A549 (cell line): ENCODE measurements at regions not wholly inside any gene's neighbourhood (a gene's known extent, or its start where the extent isn't known, plus 50 kb on each side); places are given as distances from the start of the nearest gene placed in this dataset.
"Not testable (repeated sequence)": the region's sequence is repeated elsewhere in the genome, so short reads cannot be mapped to it uniquely, and the experiment has no call there.

ENCODE experiments used
- ATAC-seq, 2 experiments: fragments of 200-7000 bp in 1 of 2; fragments of >200 bp in 1 of 2; cut with Nextera tagmentation in 1 of 2; cut with Tn5 transposase in 1 of 2; 3 replicates each; pipeline versions ENCODE4 v1.8.0 to v1.9.1; 2018 to 2020; ENCODE audit warnings: mild to moderate bottlenecking in 1 of 2, moderate library complexity in 1 of 2
- CTCF ChIA-PET: fragments of 300-600 bp; sonication (Branson Sonifier 250); formaldehyde crosslinking; extraction: SDS; loops from one replicate; lab custom pipeline; 2021; ENCODE audit warnings: antibody characterized with exemption, inconsistent platforms; lab: Yijun Ruan, JAX
- POLR2A ChIA-PET: fragments of 350-600 bp; formaldehyde crosslinking; extraction: SDS; loops from one replicate; lab custom pipeline; 2021; ENCODE audit warnings: antibody characterized with exemption, inconsistent platforms; lab: Yijun Ruan, JAX
- DNase-seq, 2 experiments: peaks; one replicate each; pipeline versions ENCODE4 v3.0.0 to v3.0.0-alpha.2; 2011 to 2016; ENCODE audit warnings: low read depth in 1 of 2, low spot score in 1 of 2
- FAIRE-seq: peaks from 2 replicates; lab custom pipeline; 2011; peaks lifted over from hg19 to GRCh38; lab: Jason Lieb, UNC
- H3K27ac ChIP-seq, 2 experiments: fragments of >200 bp; sonication (Bioruptor Twin); formaldehyde crosslinking; 3 replicates each; pipeline ENCODE4 v1.5.1; 2016 to 2017
- H3K4me1 ChIP-seq: fragments of >200 bp; sonication (Bioruptor Twin); formaldehyde crosslinking; 3 replicates; pipeline ENCODE4 v1.6.1; 2016
- H3K4me2 ChIP-seq: fragments of >200 bp; sonication (Bioruptor Twin); formaldehyde crosslinking; 3 replicates; pipeline ENCODE4 v1.6.1; 2016
- H3K4me3 ChIP-seq: fragments of >200 bp; sonication (Bioruptor Twin); formaldehyde crosslinking; 3 replicates; pipeline ENCODE4 v1.5.1; 2016
- H3K9me3 ChIP-seq: fragments of >200 bp; sonication (Bioruptor Twin); formaldehyde crosslinking; 3 replicates; pipeline ENCODE4 v1.6.1; 2016
- CBX2 ChIP-seq: fragments of 200-600 bp; sonication (generic); IDR thresholded peaks from 2 replicates; pipeline ENCODE4 v1.6.1; 2016; ENCODE audit warnings: low read depth, mild to moderate bottlenecking, borderline replicate concordance
- CBX8 ChIP-seq: fragments of 200-600 bp; sonication (generic); IDR thresholded peaks from 2 replicates; pipeline ENCODE4 v1.6.1; 2016
- CHD2 ChIP-seq: fragments of 150-350 bp; IDR thresholded peaks from 2 replicates; pipeline ENCODE4 v1.6.1; 2014; ENCODE audit warnings: low read length; ENCODE audit not compliant: partially characterized antibody
- EHF ChIP-seq: fragments of 250-450 bp; sonication (Bioruptor Pico); IDR thresholded peaks from 2 replicates; pipeline ENCODE4 v1.5.0; 2020; ENCODE audit warnings: mild to moderate bottlenecking
- EHMT2 ChIP-seq: fragments of 200-600 bp; sonication (generic); IDR thresholded peaks from 2 replicates; pipeline ENCODE4 v1.6.1; 2016; ENCODE audit warnings: antibody characterized with exemption, low read depth, mild to moderate bottlenecking, moderate library complexity
- ESRRA ChIP-seq: fragments of 150-350 bp; IDR thresholded peaks from 2 replicates; pipeline ENCODE4 v1.6.1; 2014; ENCODE audit warnings: mild to moderate bottlenecking, low read length, borderline replicate concordance
- FOSB ChIP-seq: fragments of 250-450 bp; sonication (Bioruptor Pico); IDR thresholded peaks from 2 replicates; pipeline ENCODE4 v1.5.0; 2020; ENCODE audit warnings: mild to moderate bottlenecking, moderate library complexity
- GATA3 ChIP-seq: IDR thresholded peaks from 2 replicates; pipeline ENCODE4 v1.6.1; 2012; ENCODE audit warnings: borderline replicate concordance
- HOXA7 ChIP-seq: fragments of 250-450 bp; sonication (Bioruptor Pico); IDR thresholded peaks from 2 replicates; pipeline ENCODE4 v1.5.0; 2020; ENCODE audit warnings: mild to moderate bottlenecking, moderate library complexity
- JUNB ChIP-seq: fragments of >200 bp; sonication (Bioruptor Twin); formaldehyde crosslinking; IDR thresholded peaks from 2 replicates; pipeline ENCODE4 v1.6.1; 2016
- NFE2L2 ChIP-seq: fragments of 150-350 bp; conservative IDR thresholded peaks from 2 replicates; pipeline ENCODE4 v1.6.1; 2014; ENCODE audit warnings: low read length
- NPAS2 ChIP-seq: fragments of 250-450 bp; sonication (Bioruptor Pico); IDR thresholded peaks from 2 replicates; pipeline ENCODE4 v1.8.0; 2022; ENCODE audit warnings: mild to moderate bottlenecking, moderate library complexity, borderline replicate concordance
- NR3C1 ChIP-seq: fragments of >200 bp; sonication (Bioruptor Twin); formaldehyde crosslinking; IDR thresholded peaks from 3 replicates; pipeline ENCODE4 v1.6.1; 2017
- POLR2A ChIP-seq: IDR thresholded peaks from 2 replicates; pipeline ENCODE4 v1.6.1; 2012; ENCODE audit warnings: mild to moderate bottlenecking, low read length
- POLR2AphosphoS2 ChIP-seq: conservative IDR thresholded peaks from 2 replicates; pipeline ENCODE4 v1.6.1; 2012; ENCODE audit warnings: low read length, improper control_type of control experiment, inconsistent platforms
- RARB ChIP-seq: fragments of 250-450 bp; sonication (Bioruptor Pico); IDR thresholded peaks from 2 replicates; pipeline ENCODE4 v1.8.0; 2021; ENCODE audit warnings: mild to moderate bottlenecking, moderate library complexity
- RCOR1 ChIP-seq: fragments of 150-350 bp; IDR thresholded peaks from 2 replicates; pipeline ENCODE4 v1.6.1; 2014; ENCODE audit warnings: antibody characterized with exemption, low read length, low read depth
- RNF2 ChIP-seq: fragments of 200-600 bp; sonication (generic); IDR thresholded peaks from 2 replicates; pipeline ENCODE4 v1.6.1; 2016; ENCODE audit warnings: low read depth, mild to moderate bottlenecking, antibody characterized with exemption, moderate library complexity, borderline replicate concordance
- SREBF2 ChIP-seq: fragments of 450-650 bp; IDR thresholded peaks from 2 replicates; pipeline ENCODE4 v1.6.1; 2014; ENCODE audit warnings: mild to moderate bottlenecking, moderate library complexity
- TFCP2L1 ChIP-seq: fragments of 250-450 bp; sonication (Bioruptor Pico); IDR thresholded peaks from 2 replicates; pipeline ENCODE4 v1.5.0; 2021; ENCODE audit warnings: mild to moderate bottlenecking
- TP53 ChIP-seq: fragments of 250-450 bp; sonication (Bioruptor Pico); IDR thresholded peaks from 2 replicates; pipeline ENCODE4 v1.5.0; 2021; ENCODE audit warnings: mild to moderate bottlenecking, moderate library complexity
- ZC3H11A ChIP-seq: fragments of 450-650 bp; IDR thresholded peaks from 2 replicates; pipeline ENCODE4 v1.6.1; 2014; ENCODE audit warnings: antibody characterized with exemption, mild to moderate bottlenecking
- ZNF302 ChIP-seq: fragments of 250-450 bp; sonication (Bioruptor Pico); IDR thresholded peaks from 2 replicates; pipeline ENCODE4 v1.9.0; 2021; ENCODE audit warnings: inconsistent platforms, mild to moderate bottlenecking, moderate library complexity
- WGBS: methylation state at CpG from one replicate; pipeline ENCODE4 v1.1.6; 2017; ENCODE audit errors: missing lambda C conversion rate; 5-methylcytosine and 5-hydroxymethylcytosine counted together
- TF ChIP-seq, protein P1 (sequence below): fragments of >200 bp; sonication (Bioruptor Twin); formaldehyde crosslinking; IDR thresholded peaks from 3 replicates; pipeline ENCODE4 v1.6.1; 2016
- TF ChIP-seq, protein P2 (sequence below): fragments of 250-450 bp; sonication (Bioruptor Pico); IDR thresholded peaks from 2 replicates; pipeline ENCODE4 v1.5.0; 2020; ENCODE audit warnings: low read depth, mild to moderate bottlenecking, moderate library complexity
- TF ChIP-seq, protein P3 (sequence below): fragments of >200 bp; sonication (Bioruptor Twin); formaldehyde crosslinking; IDR thresholded peaks from 2 replicates; pipeline ENCODE4 v1.6.1; 2016
- TF ChIP-seq, protein P4 (sequence below): fragments of 450-650 bp; IDR thresholded peaks from 2 replicates; pipeline ENCODE4 v1.6.1; 2014; ENCODE audit warnings: antibody characterized with exemption

DNA sequence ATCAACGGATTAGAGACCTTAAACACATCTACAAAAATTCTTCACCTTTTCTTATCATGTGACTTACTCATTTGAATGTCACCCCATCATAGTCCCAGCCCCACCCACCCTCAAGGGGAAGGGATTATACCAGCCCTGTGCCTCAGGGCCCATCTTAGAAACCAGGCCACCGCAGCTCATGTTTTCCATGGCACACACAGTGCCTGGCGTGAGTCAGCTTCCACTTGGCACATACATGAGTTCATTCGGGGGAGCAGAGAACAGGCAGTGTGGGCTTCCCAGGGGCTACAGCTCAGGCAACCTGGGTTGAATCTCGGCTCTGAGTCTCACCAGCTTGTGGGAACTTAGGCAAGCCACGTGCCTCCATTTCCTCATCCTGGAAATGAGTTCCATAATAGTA lies 310.6 kb downstream of the NPHP4 start:
- WGBS: 15% methylated on average over 2 of the region's 6 CpGs
- no peaks in the 10 kb centered on the region for H3K4me1 ChIP-seq
- ATAC-seq (no peak), FAIRE-seq (no peak), DNase-seq (no peak)
- ChIA-PET CTCF (interaction anchor here (0.9 to 1.3 kb wide), 2 partner anchors 17 to 34 kb away, joined by 3 read pairs; no protein-coding TSS in a partner anchor), POLR2A (no interaction called here)
- no peak overlapping the region for H3K4me3 ChIP-seq
- H3K4me2 ChIP-seq: no peak overlapping the region
- no peak overlapping the region for H3K27ac ChIP-seq
- TF ChIP-seq TP53 (CRISPR knock-in tag) (no peak), CHD2 (no peak), GATA3 (no peak), EHF (CRISPR knock-in tag) (no peak), RCOR1 (no peak), NPAS2 (CRISPR knock-in tag) (no peak), NR3C1 (no peak), TFCP2L1 (CRISPR knock-in tag) (no peak), POLR2AphosphoS2 (no peak), CBX2 (no peak), POLR2A (no peak)
- TF ChIP-seq, protein P1, sequence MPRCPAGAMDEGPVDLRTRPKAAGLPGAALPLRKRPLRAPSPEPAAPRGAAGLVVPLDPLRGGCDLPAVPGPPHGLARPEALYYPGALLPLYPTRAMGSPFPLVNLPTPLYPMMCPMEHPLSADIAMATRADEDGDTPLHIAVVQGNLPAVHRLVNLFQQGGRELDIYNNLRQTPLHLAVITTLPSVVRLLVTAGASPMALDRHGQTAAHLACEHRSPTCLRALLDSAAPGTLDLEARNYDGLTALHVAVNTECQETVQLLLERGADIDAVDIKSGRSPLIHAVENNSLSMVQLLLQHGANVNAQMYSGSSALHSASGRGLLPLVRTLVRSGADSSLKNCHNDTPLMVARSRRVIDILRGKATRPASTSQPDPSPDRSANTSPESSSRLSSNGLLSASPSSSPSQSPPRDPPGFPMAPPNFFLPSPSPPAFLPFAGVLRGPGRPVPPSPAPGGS: no peak
- TF ChIP-seq, protein P2, sequence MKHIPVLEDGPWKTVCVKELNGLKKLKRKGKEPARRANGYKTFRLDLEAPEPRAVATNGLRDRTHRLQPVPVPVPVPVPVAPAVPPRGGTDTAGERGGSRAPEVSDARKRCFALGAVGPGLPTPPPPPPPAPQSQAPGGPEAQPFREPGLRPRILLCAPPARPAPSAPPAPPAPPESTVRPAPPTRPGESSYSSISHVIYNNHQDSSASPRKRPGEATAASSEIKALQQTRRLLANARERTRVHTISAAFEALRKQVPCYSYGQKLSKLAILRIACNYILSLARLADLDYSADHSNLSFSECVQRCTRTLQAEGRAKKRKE (CRISPR knock-in tag): no peak
- H3K9me3 ChIP-seq: no peaks in the 10 kb centered on the region

DNA sequence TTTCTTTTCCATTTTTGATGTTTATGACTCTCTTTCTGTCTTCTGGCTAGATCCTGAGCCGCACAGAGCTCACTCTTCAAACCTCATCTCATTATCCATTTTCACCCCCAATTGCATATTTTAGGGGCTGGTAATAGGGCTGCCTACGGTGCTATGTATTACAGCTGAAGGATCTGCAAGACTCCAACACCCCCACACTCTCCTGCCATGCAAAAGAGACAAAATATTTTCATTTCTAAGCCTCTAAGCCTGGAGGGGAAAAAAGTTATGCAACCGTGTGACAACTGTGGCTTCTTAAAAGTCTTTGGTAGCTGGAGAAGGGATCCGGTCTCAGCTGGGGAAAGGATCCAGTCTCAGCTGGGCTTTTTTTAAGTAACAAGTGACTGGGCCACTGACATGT lies 311.6 kb downstream of the NPHP4 start:
- DNase-seq (no peak), FAIRE-seq (no peak), ATAC-seq (no peak)
- CTCF ChIA-PET: no interaction called here
- Histone ChIP-seq H3K4me3 (no peak overlapping the region), H3K9me3 (no peaks in the 10 kb centered on the region), H3K4me1 (no peaks in the 10 kb centered on the region), H3K4me2 (no peak overlapping the region), H3K27ac (no peak overlapping the region)
- POLR2A ChIA-PET: no interaction called here
- WGBS: 1% methylated on average over 4 of the region's 4 CpGs
- TF ChIP-seq, protein P3, sequence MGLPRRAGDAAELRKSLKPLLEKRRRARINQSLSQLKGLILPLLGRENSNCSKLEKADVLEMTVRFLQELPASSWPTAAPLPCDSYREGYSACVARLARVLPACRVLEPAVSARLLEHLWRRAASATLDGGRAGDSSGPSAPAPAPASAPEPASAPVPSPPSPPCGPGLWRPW: no peak
- TF ChIP-seq SREBF2 (no peak), ZC3H11A (no peak), HOXA7 (CRISPR knock-in tag) (no peak), NR3C1 (no peak), EHF (CRISPR knock-in tag) (no peak), RCOR1 (no peak), EHMT2 (no peak), RARB (CRISPR knock-in tag) (no peak)
- TF ChIP-seq, protein P4, sequence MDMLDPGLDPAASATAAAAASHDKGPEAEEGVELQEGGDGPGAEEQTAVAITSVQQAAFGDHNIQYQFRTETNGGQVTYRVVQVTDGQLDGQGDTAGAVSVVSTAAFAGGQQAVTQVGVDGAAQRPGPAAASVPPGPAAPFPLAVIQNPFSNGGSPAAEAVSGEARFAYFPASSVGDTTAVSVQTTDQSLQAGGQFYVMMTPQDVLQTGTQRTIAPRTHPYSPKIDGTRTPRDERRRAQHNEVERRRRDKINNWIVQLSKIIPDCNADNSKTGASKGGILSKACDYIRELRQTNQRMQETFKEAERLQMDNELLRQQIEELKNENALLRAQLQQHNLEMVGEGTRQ: no peak

DNA sequence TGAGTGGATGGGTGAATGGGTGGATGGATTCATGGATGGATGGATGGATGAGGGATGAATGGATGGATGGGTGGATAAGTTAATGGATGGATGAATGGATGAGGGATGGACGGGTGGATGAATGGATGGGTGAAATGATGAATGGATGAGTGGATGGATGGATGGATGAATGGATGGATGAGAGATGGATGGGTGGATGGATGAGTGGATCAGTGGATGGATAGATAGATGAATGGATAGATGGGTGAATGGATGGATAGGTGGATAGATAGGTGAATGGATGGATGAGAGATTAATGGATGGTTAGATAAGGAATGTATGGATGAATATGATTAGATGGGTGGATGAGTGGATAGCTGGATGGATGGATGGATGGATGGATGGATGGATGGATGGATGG lies 313.5 kb downstream of the NPHP4 start:
- ChIA-PET CTCF (interaction anchor here (1.0 kb wide), 1 partner anchor 67 kb away, joined by 3 read pairs; no protein-coding TSS in a partner anchor), POLR2A (no interaction called here)
- Histone ChIP-seq H3K4me2 (no peak overlapping the region), H3K27ac (no peak overlapping the region), H3K4me3 (no peak overlapping the region), H3K9me3 (no peaks in the 10 kb centered on the region), H3K4me1 (no peaks in the 10 kb centered on the region)
- 0% methylated on average over 1 of the region's 1 CpG for WGBS
- TF ChIP-seq RNF2: no peak
- TF ChIP-seq ESRRA: no peak
- TF ChIP-seq NFE2L2: no peak
- TF ChIP-seq CBX8: no peak
- TF ChIP-seq JUNB: no peak
- no peak for TF ChIP-seq SREBF2
- TF ChIP-seq ZNF302 (CRISPR knock-in tag): no peak
- no peak for TF ChIP-seq FOSB
- FAIRE-seq: no peak
- DNase-seq: no peak
- ATAC-seq: no peak

DNA sequence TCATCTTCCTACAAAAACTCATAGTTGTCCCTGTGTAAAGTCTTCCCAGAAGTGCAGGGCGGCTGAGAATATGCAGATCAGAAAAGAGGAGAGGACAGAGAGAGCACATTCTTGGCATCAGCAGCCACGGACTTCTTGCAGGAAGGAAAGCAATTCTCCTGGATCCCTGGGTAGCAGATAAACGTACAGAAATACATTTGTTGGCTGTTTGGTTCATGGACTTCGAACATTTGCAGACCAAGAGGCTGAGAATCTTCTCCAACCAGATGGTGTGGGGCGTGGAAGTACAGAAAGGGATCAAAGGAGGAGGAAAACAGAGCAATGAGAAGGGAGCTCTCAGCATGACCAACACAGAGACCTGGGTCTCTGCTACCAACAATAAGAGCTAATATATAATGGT lies 319.9 kb downstream of the NPHP4 start:
- ATAC-seq, FAIRE-seq, H3K4me1 ChIP-seq, CTCF ChIA-PET, DNase-seq, H3K27ac ChIP-seq, H3K4me2 ChIP-seq, H3K9me3 ChIP-seq, POLR2A ChIA-PET, H3K4me3 ChIP-seq: not testable (repeated sequence)
- WGBS: 1% methylated on average over 5 of the region's 5 CpGs
